ENCODE measurements at regions not wholly inside any gene's neighbourhood (a gene's known extent, or its start where the extent isn't known, plus 50 kb on each side); places are given as distances from the start of the nearest gene placed in this dataset.

- DNase-seq (ENCODE audit: low read depth, low spot score) = no peak
- no peak overlapping the region for H3K9ac ChIP-seq (replicated peaks; ENCODE audit: extremely low read depth, insufficient read depth, low read length)
- FAIRE-seq = no peak
- no peaks in the 10 kb centered on the region for H3K9me1 ChIP-seq (replicated peaks; ENCODE audit: control insufficient read depth, extremely low read depth, insufficient read depth, low read length)
- no peak overlapping the region for H2AFZ ChIP-seq (ENCODE audit: low read depth, low read length)
- H3K4me3 ChIP-seq (replicated peaks in 1 of 3; ENCODE audit: insufficient read depth in 1 of 3, low read depth in 1 of 3, low read length in 3 of 3) = no peak overlapping the region
- intact Hi-C loops (cut with micrococcal nuclease) (no loop called here), dilution Hi-C loops (cut with MboI; ENCODE audit: extremely low pct_ligation_motif_present, low sequenced_read_pairs) (no loop called here)
- CTCF ChIA-PET = interaction anchor here (0.9 kb wide), 1 partner anchor 13 kb away, joined by 3 read pairs; no protein-coding TSS in a partner anchor
- H3K9me3 ChIP-seq (replicated peaks; ENCODE audit: control insufficient read depth, insufficient read depth, low read length) = no peaks in the 10 kb centered on the region
- H3K4me1 ChIP-seq (ENCODE audit: control insufficient read depth, extremely low read depth, insufficient read depth, low read length) = no peaks in the 10 kb centered on the region
- BruUV-seq (replicated peaks) = no TSS peak
- H3K36me3 ChIP-seq (ENCODE audit: control insufficient read depth in 2 of 2, extremely low read depth in 1 of 2, insufficient read depth in 2 of 2, low read length in 2 of 2) = no peaks in the 10 kb centered on the region
- POLR2A ChIA-PET = no interaction called here
- H3K27ac ChIP-seq (ENCODE audit: insufficient read depth, low read depth, low read length) = no peak overlapping the region
- no peaks in the 10 kb centered on the region for H4K20me1 ChIP-seq (replicated peaks; ENCODE audit: control insufficient read depth, extremely low read depth, insufficient read depth, low read length)
- no peaks in the 10 kb centered on the region for H3K27me3 ChIP-seq (ENCODE audit: control insufficient read depth in 2 of 2, insufficient read depth in 2 of 2, low read length in 2 of 2)
- TF ChIP-seq POLR2A (IDR thresholded peaks at IDR 0.05; ENCODE audit: low read depth, low read length) (no peak), JUN (IDR thresholded peaks at IDR 0.05; ENCODE audit: borderline replicate concordance, insufficient read depth, insufficient read length, low read depth) (no peak), FOS (IDR thresholded peaks at IDR 0.05; ENCODE audit: borderline replicate concordance, insufficient read depth, low read length) (no peak), MAX (IDR thresholded peaks at IDR 0.05; ENCODE audit: insufficient read depth, insufficient read length) (no peak), MYC (IDR thresholded peaks at IDR 0.05; ENCODE audit: low read depth, low read length) (no peak)
- TF ChIP-seq, protein P1, sequence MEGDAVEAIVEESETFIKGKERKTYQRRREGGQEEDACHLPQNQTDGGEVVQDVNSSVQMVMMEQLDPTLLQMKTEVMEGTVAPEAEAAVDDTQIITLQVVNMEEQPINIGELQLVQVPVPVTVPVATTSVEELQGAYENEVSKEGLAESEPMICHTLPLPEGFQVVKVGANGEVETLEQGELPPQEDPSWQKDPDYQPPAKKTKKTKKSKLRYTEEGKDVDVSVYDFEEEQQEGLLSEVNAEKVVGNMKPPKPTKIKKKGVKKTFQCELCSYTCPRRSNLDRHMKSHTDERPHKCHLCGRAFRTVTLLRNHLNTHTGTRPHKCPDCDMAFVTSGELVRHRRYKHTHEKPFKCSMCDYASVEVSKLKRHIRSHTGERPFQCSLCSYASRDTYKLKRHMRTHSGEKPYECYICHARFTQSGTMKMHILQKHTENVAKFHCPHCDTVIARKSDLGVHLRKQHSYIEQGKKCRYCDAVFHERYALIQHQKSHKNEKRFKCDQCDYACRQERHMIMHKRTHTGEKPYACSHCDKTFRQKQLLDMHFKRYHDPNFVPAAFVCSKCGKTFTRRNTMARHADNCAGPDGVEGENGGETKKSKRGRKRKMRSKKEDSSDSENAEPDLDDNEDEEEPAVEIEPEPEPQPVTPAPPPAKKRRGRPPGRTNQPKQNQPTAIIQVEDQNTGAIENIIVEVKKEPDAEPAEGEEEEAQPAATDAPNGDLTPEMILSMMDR (IDR thresholded peaks at IDR 0.05; ENCODE audit: extremely low read depth in 1 of 2, insufficient read depth in 1 of 2, low read depth in 1 of 2, low read length in 2 of 2) = no peak
- no peak overlapping the region for H3K4me2 ChIP-seq (ENCODE audit: insufficient read depth, low read length)
- no peaks in the 10 kb centered on the region for H3K79me2 ChIP-seq (ENCODE audit: control insufficient read depth, insufficient read depth, low read length)
These were observed 365.9 kb upstream of the TRIB2 start for GRCh38 chr2:12350821-12351220.

GRCh38 chr2:12352889-12353288, 363.8 kb upstream of the TRIB2 start:
- H4K20me1 ChIP-seq (replicated peaks; ENCODE audit: control insufficient read depth, extremely low read depth, insufficient read depth, low read length) = no peaks in the 10 kb centered on the region
- intact Hi-C loops (cut with micrococcal nuclease) = no loop called here
- FAIRE-seq = no peak

More at GRCh38 chr2:12352889-12353288, 363.8 kb upstream of the TRIB2 start:
- Histone ChIP-seq H3K4me3 (replicated peaks in 1 of 3; ENCODE audit: insufficient read depth in 1 of 3, low read depth in 1 of 3, low read length in 3 of 3) (no peak overlapping the region), H3K36me3 (ENCODE audit: control insufficient read depth in 2 of 2, extremely low read depth in 1 of 2, insufficient read depth in 2 of 2, low read length in 2 of 2) (no peaks in the 10 kb centered on the region), H3K9me1 (replicated peaks; ENCODE audit: control insufficient read depth, extremely low read depth, insufficient read depth, low read length) (no peaks in the 10 kb centered on the region), H3K9me3 (replicated peaks; ENCODE audit: control insufficient read depth, insufficient read depth, low read length) (no peaks in the 10 kb centered on the region), H3K27ac (ENCODE audit: insufficient read depth, low read depth, low read length) (no peak overlapping the region), H2AFZ (ENCODE audit: low read depth, low read length) (no peak overlapping the region), H3K4me2 (ENCODE audit: insufficient read depth, low read length) (no peak overlapping the region), H3K4me1 (ENCODE audit: control insufficient read depth, extremely low read depth, insufficient read depth, low read length) (no peaks in the 10 kb centered on the region), H3K79me2 (ENCODE audit: control insufficient read depth, insufficient read depth, low read length) (no peaks in the 10 kb centered on the region), H3K27me3 (ENCODE audit: control insufficient read depth in 2 of 2, insufficient read depth in 2 of 2, low read length in 2 of 2) (no peaks in the 10 kb centered on the region), H3K9ac (replicated peaks; ENCODE audit: extremely low read depth, insufficient read depth, low read length) (no peak overlapping the region)
- dilution Hi-C loops (cut with MboI; ENCODE audit: extremely low pct_ligation_motif_present, low sequenced_read_pairs) = no loop called here
- no peak for DNase-seq (ENCODE audit: low read depth, low spot score)
- TF ChIP-seq GATA2 (IDR thresholded peaks at IDR 0.05; ENCODE audit: insufficient read depth, insufficient read length, low read depth, low read length) (no peak), POLR2A (IDR thresholded peaks at IDR 0.05; ENCODE audit: low read depth, low read length) (no peak), JUN (IDR thresholded peaks at IDR 0.05; ENCODE audit: borderline replicate concordance, insufficient read depth, insufficient read length, low read depth) (no peak), EZH2 (IDR thresholded peaks at IDR 0.05; ENCODE audit: borderline replicate concordance, low read depth, low read length, severe bottlenecking) (no peak), POLR2AphosphoS5 (IDR thresholded peaks at IDR 0.05; ENCODE audit: insufficient read depth, low read depth, low read length) (no peak), FOS (IDR thresholded peaks at IDR 0.05; ENCODE audit: borderline replicate concordance, insufficient read depth, low read length) (no peak), MAX (IDR thresholded peaks at IDR 0.05; ENCODE audit: insufficient read depth, insufficient read length) (no peak), MYC (IDR thresholded peaks at IDR 0.05; ENCODE audit: low read depth, low read length) (no peak)
- TF ChIP-seq, protein P1 (IDR thresholded peaks at IDR 0.05; ENCODE audit: extremely low read depth in 1 of 2, insufficient read depth in 1 of 2, low read depth in 1 of 2, low read length in 2 of 2) = no peak
- CTCF ChIA-PET = no interaction called here
- POLR2A ChIA-PET = no interaction called here
- BruUV-seq (replicated peaks) = no TSS peak

Measured in endothelial cell of umbilical vein (primary cell).